ENCODE measurements at regions not wholly inside any gene's neighbourhood (a gene's known extent, or its start where the extent isn't known, plus 50 kb on each side); places are given as distances from the start of the nearest gene placed in this dataset.
"Not testable (repeated sequence)": the region's sequence is repeated elsewhere in the genome, so short reads cannot be mapped to it uniquely, and the experiment has no call there.

- DNase-seq (ENCODE audit: low spot score), result not testable (repeated sequence)
Observed at GRCh38 chr9:85792057-85792456, 50.3 kb upstream of the AGTPBP1 start.

GRCh38 chr9:85802978-85803695 is 61.4 kb upstream of the AGTPBP1 start:
- not testable (repeated sequence) for ATAC-seq (ENCODE audit: low FRiP score); DNase-seq (ENCODE audit: low spot score)

More at GRCh38 chr9:85792057-85792456, 50.3 kb upstream of the AGTPBP1 start:
- ATAC-seq (ENCODE audit: low FRiP score), result not testable (repeated sequence)

- not testable (repeated sequence) for DNase-seq (ENCODE audit: low spot score)
Observed at GRCh38 chr9:85804847-85805133, 63.0 kb upstream of the AGTPBP1 start.

GRCh38 chr9:85805134-85806005 is 63.6 kb upstream of the AGTPBP1 start:
- ATAC-seq (ENCODE audit: low FRiP score), result peak; percentile 93

More at GRCh38 chr9:85804847-85805133, 63.0 kb upstream of the AGTPBP1 start:
- not testable (repeated sequence) for ATAC-seq (ENCODE audit: low FRiP score)

GRCh38 chr9:85808329-85808728 is 66.6 kb upstream of the AGTPBP1 start:
- not testable (repeated sequence) for DNase-seq (ENCODE audit: low spot score); ATAC-seq (ENCODE audit: low FRiP score)

More at GRCh38 chr9:85805134-85806005, 63.6 kb upstream of the AGTPBP1 start:
- DNase-seq (ENCODE audit: low spot score), result peak; percentile 35

GRCh38 chr9:85813388-85813787 is 71.6 kb upstream of the AGTPBP1 start:
- not testable (repeated sequence) for DNase-seq (ENCODE audit: low spot score); ATAC-seq (ENCODE audit: low FRiP score)

- not testable (repeated sequence) for DNase-seq (ENCODE audit: low spot score); ATAC-seq (ENCODE audit: low FRiP score)
Observed at GRCh38 chr9:85814800-85815199, 73.0 kb upstream of the AGTPBP1 start.

- not testable (repeated sequence) for DNase-seq (ENCODE audit: low spot score); ATAC-seq (ENCODE audit: low FRiP score)
Observed at GRCh38 chr9:85818971-85819370, 77.2 kb upstream of the AGTPBP1 start.

GRCh38 chr9:85820598-85820997 is 78.8 kb upstream of the AGTPBP1 start:
- not testable (repeated sequence) for ATAC-seq (ENCODE audit: low FRiP score); DNase-seq (ENCODE audit: low spot score)

GRCh38 chr9:85824949-85825348 is 83.2 kb upstream of the AGTPBP1 start:
- DNase-seq (ENCODE audit: low spot score); ATAC-seq (ENCODE audit: low FRiP score): not testable (repeated sequence)

GRCh38 chr9:85834591-85834990 is 92.8 kb upstream of the AGTPBP1 start:
- not testable (repeated sequence) for DNase-seq (ENCODE audit: low spot score); ATAC-seq (ENCODE audit: low FRiP score)

GRCh38 chr9:85843949-85844348 is 97.0 kb upstream of the NAA35 start:
- ATAC-seq (ENCODE audit: low FRiP score); DNase-seq (ENCODE audit: low spot score): not testable (repeated sequence)

GRCh38 chr9:85847782-85848181 is 93.2 kb upstream of the NAA35 start:
- DNase-seq (ENCODE audit: low spot score); ATAC-seq (ENCODE audit: low FRiP score): not testable (repeated sequence)

- ATAC-seq (ENCODE audit: low FRiP score), result no peak
- no peak for TF ChIP-seq CTCF (IDR thresholded peaks at IDR 0.05)
- DNase-seq (ENCODE audit: low spot score), result no peak
Observed at GRCh38 chr9:85858056-85858750, 82.7 kb upstream of the NAA35 start.

Data from omental fat pad (tissue), 3 donors.